ENCODE measurements at regions not wholly inside any gene's neighbourhood (a gene's known extent, or its start where the extent isn't known, plus 50 kb on each side); places are given as distances from the start of the nearest gene placed in this dataset.

DNA sequence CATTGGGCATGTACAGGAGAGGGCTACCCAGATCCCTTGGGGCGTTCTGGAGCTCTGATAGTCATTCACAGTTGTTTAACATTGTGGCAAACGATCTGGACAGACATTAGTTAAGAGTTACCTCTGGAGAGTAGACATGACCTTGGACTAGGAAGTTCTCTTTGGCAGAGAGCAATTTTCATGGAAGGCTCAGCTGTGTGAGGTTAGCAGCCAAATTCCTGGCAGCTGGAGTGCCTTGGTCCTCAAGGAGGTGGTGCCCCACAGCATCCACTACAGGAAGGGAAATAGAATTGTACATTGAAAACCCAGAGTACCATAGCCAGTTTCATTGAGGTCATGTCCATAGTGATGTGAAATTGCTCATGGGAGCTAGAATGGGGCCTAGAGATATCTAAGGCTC is 82.8 kb downstream of the BLID start:
- DNase-seq, result no peak
- intact Hi-C loops (cut with micrococcal nuclease), result no loop called here
- Mint-ChIP-seq H3K27me3 (peaks cover 2% of the 10 kb centered on the region), H3K36me3 (ENCODE audit: low read depth) (no peaks in the 10 kb centered on the region), H3K4me1 (no peaks in the 10 kb centered on the region), H3K9me3 (no peaks in the 10 kb centered on the region), H3K4me3 (no peak overlapping the region), H3K27ac (no peak overlapping the region)
- POLR2A ChIA-PET, result no interaction called here
- no peak for ATAC-seq (ENCODE audit: low read depth)
- CTCF ChIA-PET, result no interaction called here
- TF ChIP-seq, protein P1, sequence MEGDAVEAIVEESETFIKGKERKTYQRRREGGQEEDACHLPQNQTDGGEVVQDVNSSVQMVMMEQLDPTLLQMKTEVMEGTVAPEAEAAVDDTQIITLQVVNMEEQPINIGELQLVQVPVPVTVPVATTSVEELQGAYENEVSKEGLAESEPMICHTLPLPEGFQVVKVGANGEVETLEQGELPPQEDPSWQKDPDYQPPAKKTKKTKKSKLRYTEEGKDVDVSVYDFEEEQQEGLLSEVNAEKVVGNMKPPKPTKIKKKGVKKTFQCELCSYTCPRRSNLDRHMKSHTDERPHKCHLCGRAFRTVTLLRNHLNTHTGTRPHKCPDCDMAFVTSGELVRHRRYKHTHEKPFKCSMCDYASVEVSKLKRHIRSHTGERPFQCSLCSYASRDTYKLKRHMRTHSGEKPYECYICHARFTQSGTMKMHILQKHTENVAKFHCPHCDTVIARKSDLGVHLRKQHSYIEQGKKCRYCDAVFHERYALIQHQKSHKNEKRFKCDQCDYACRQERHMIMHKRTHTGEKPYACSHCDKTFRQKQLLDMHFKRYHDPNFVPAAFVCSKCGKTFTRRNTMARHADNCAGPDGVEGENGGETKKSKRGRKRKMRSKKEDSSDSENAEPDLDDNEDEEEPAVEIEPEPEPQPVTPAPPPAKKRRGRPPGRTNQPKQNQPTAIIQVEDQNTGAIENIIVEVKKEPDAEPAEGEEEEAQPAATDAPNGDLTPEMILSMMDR (IDR thresholded peaks at IDR 0.05), result no peak

DNA sequence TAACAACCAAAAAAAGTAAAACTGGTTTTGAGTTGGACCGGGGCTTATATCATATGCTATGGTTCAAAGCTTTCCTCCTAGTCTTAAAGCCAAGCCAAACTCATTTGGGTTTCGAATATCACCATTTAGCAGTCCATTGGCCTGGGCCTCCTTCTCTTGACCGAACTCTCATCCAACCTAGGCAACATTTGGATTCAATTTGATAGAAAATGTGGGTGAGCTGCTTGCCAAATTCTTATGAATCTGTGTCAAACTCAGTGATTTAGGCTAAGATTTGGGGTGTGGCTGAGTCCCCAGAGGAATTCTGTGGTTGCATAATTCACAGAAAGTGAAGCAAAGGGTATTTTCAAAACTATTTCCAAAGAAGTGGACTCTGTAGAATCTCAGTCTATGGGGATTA is 83.7 kb downstream of the BLID start:
- Mint-ChIP-seq H3K36me3 (ENCODE audit: low read depth) (no peaks in the 10 kb centered on the region), H3K27ac (no peak overlapping the region), H3K4me1 (no peaks in the 10 kb centered on the region), H3K4me3 (no peak overlapping the region), H3K27me3 (peaks cover 2% of the 10 kb centered on the region), H3K9me3 (no peaks in the 10 kb centered on the region)
- ChIA-PET POLR2A (no interaction called here), CTCF (no interaction called here)
- TF ChIP-seq, protein P1 (IDR thresholded peaks at IDR 0.05), result no peak
- DNase-seq, result no peak
- intact Hi-C loops (cut with micrococcal nuclease), result no loop called here
- no peak for ATAC-seq (ENCODE audit: low read depth)

- DNase-seq (no peak), ATAC-seq (ENCODE audit: low read depth) (no peak)
- ChIA-PET POLR2A (no interaction called here), CTCF (no interaction called here)
- Mint-ChIP-seq H3K4me1 (no peaks in the 10 kb centered on the region), H3K4me3 (no peak overlapping the region), H3K36me3 (ENCODE audit: low read depth) (no peaks in the 10 kb centered on the region), H3K27ac (no peak overlapping the region), H3K27me3 (peaks cover 2% of the 10 kb centered on the region), H3K9me3 (no peaks in the 10 kb centered on the region)
- intact Hi-C loops (cut with micrococcal nuclease), result no loop called here
- TF ChIP-seq, protein P1 (IDR thresholded peaks at IDR 0.05), result no peak
Measured at GRCh38 chr11:122031813-122032212, 84.2 kb downstream of the BLID start.

GRCh38 chr11:122030286-122030685 is 85.7 kb downstream of the BLID start:
- POLR2A ChIA-PET, result no interaction called here
- H3K4me3 Mint-ChIP-seq, result no peak overlapping the region
- H3K27me3 Mint-ChIP-seq, result peaks cover 2% of the 10 kb centered on the region
- no peaks in the 10 kb centered on the region for H3K36me3 Mint-ChIP-seq (ENCODE audit: low read depth)
- ATAC-seq (ENCODE audit: low read depth) (no peak), DNase-seq (no peak)
- TF ChIP-seq, protein P1 (IDR thresholded peaks at IDR 0.05), result no peak
- CTCF ChIA-PET, result no interaction called here
- no peaks in the 10 kb centered on the region for H3K4me1 Mint-ChIP-seq
- H3K9me3 Mint-ChIP-seq, result no peaks in the 10 kb centered on the region
- intact Hi-C loops (cut with micrococcal nuclease), result no loop called here
- H3K27ac Mint-ChIP-seq, result no peak overlapping the region

- TF ChIP-seq, protein P1 (IDR thresholded peaks at IDR 0.05), result no peak
- ChIA-PET CTCF (no interaction called here), POLR2A (no interaction called here)
- Mint-ChIP-seq H3K9me3 (no peaks in the 10 kb centered on the region), H3K27ac (no peak overlapping the region), H3K4me1 (no peaks in the 10 kb centered on the region), H3K4me3 (no peak overlapping the region), H3K36me3 (ENCODE audit: low read depth) (no peaks in the 10 kb centered on the region), H3K27me3 (peaks cover 2% of the 10 kb centered on the region)
- ATAC-seq (ENCODE audit: low read depth), result no peak
- intact Hi-C loops (cut with micrococcal nuclease), result no loop called here
- DNase-seq, result no peak
Measured at GRCh38 chr11:122028545-122028944, 87.5 kb downstream of the BLID start.
